Myocyte (in vitro differentiated cells): ENCODE measurements at regions not wholly inside any gene's neighbourhood (a gene's known extent, or its start where the extent isn't known, plus 50 kb on each side); places are given as distances from the start of the nearest gene placed in this dataset.

ENCODE experiments used
- DNase-seq: peaks from one replicate; pipeline ENCODE4 v3.0.0-alpha.2; 2012; ENCODE audit warnings: low read depth

GRCh38 chr13:92938486-92939020 lies 288.1 kb upstream of the GPC6 start:
- no peak for DNase-seq

- DNase-seq: no peak
These were observed 285.4 kb upstream of the GPC6 start for GRCh38 chr13:92941167-92941566.

GRCh38 chr13:92947770-92948434 lies 278.7 kb upstream of the GPC6 start:
- no peak for DNase-seq

- no peak for DNase-seq
These were observed 275.8 kb upstream of the GPC6 start for GRCh38 chr13:92950771-92951170.

GRCh38 chr13:92951273-92951890 lies 275.2 kb upstream of the GPC6 start:
- no peak for DNase-seq

- no peak for DNase-seq
These were observed 274.4 kb upstream of the GPC6 start for GRCh38 chr13:92952161-92952560.

GRCh38 chr13:92954746-92955145 lies 271.9 kb upstream of the GPC6 start:
- no peak for DNase-seq

DNA sequence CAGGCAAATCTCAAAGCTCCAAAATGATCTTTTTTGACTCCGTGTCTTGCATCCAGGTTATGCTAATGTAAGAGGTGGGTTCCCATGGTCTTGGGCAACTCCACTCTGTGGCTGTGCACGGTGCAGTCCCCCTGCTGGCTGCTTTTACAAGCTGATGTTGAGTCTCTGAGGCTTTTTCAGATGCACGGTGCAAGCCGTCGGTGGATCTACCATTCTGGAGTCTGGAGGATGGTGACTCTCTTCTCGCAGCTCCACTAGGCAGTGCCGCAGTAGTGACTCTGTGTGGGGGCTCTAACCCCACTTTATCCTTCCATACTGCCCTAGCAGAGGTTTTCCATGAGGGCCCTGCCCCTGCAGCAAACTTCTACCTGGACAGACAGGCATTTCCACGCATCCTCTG lies 266.8 kb upstream of the GPC6 start:
- DNase-seq: no peak

DNA sequence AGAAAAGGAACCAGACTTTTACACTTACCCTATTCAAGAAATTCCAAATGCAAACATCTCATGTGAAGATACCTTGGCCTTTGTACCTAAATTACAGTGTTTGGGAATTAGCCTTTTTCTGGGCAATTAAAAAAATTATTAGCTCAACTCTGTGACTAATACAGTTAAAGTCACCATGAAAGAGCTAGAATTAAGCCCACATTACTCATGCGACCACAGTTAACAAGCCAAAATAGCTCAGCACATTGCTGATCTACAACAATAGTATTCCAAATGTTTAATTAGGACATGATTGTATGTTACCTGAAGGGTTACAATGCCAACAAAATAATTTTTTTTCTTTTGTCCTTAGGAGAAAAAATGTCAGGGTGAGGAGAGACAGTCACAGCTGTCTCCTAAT lies 263.6 kb upstream of the GPC6 start:
- peak; percentile 54 for DNase-seq

- DNase-seq: no peak
These were observed 260.3 kb upstream of the GPC6 start for GRCh38 chr13:92966341-92966740.

DNA sequence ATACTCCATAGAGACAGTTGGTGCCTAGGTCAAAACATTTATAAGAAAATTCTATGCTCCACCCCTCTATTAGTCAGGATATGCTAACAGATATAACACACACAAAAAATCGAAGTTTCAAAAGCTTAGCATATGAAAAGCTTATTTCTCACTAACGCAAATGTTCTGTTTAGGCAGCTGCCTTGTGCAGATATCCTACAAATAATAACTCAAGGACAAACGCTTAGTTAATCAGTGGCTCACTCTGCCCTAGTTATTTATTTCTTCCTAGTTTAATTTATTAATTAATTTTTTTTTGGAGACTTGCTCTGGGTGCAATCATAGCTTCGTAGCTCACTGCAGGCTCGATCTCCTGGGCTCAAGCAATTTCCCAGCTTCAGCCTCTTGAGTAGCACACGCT lies 259.7 kb upstream of the GPC6 start:
- DNase-seq: no peak

DNA sequence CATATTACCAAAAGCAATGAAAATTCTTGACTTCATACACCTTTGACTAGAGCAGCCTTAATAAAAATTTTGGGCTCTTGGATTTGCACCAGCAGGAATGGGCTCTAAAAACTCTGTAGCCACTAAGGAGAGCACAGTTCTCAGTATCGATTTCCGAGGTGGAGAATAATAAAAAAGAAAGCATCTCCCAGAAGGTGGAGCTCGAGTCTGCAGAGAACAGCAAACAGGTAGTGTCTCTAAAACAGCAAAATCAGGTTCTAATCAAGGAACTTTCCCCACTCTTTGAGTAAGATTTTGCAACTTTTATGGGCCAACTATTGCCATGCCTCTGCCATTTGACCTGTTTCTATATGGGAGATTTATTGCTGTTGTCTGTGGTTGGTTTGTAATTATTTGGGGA lies 258.7 kb upstream of the GPC6 start:
- peak; percentile 42 for DNase-seq

DNA sequence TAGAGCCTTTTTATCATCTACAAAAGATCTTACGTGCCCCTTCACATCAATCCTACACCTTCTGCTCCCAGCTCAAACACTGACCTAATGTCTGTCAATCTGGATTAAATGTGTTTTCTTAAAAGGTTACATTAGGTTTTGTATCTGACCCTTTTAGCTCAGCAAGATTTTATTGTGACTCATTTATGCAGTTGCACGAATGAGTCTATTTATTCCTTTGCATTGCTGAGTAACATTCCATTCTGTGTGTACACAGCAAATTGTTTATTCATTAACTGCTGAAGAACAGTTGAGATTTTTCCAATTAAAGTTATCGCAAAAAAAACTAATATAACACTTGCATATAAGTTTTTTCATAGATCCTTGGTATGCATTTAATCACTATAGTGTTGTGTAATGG lies 253.9 kb upstream of the GPC6 start:
- DNase-seq: no peak

DNA sequence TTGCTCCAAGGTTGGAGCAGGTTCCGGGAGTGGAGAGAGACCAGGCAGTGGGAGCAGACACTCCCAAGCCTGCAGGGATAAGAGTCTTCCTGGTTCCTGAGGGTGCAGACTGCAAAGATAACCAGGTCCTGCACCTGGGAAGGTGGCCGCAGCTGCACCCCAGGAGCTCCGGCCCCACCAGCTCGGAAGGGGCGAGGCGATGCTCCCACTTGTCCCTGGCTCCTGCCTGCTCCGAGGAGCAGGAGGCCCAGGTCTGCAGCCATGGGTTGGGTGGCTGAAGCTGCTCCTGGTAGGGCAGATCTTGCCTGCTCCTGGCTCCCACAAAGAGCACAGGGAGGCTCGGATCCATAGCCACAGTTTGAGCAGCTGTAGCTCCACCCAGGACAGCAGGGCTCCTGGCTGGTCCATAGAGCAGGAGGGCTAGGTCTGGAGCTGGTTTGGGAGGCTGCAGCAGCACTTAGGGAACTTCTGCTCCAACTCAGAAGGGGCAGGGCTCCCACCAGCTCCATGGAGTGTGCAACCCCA lies 251.6 kb upstream of the GPC6 start:
- no peak for DNase-seq

- DNase-seq: no peak
These were observed 249.9 kb upstream of the GPC6 start for GRCh38 chr13:92976657-92977056.

- DNase-seq: no peak
These were observed 242.5 kb upstream of the GPC6 start for GRCh38 chr13:92984151-92984550.

DNA sequence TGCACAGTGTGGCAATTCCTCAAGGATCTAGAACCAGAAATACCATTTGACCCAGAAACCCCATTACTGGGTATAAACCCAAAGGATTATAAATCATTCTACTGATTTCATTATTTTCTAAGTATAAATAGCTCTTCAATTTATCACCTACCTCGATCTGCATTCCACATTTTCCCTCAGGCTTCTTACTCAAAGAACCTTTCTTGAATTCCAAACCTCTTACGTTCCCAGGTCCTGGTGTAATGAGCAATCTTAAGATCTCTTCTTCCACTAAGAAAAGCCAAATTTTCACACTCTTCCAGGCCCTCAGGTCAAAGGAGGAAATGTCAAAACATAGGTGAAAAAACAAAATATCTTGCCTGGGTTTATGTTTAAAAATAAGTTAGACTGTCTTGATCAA lies 237.3 kb upstream of the GPC6 start:
- DNase-seq: no peak

- peak; percentile 62 for DNase-seq
These were observed 234.9 kb upstream of the GPC6 start for GRCh38 chr13:92991692-92992091.

GRCh38 chr13:92994056-92994455 lies 232.6 kb upstream of the GPC6 start:
- no peak for DNase-seq

DNA sequence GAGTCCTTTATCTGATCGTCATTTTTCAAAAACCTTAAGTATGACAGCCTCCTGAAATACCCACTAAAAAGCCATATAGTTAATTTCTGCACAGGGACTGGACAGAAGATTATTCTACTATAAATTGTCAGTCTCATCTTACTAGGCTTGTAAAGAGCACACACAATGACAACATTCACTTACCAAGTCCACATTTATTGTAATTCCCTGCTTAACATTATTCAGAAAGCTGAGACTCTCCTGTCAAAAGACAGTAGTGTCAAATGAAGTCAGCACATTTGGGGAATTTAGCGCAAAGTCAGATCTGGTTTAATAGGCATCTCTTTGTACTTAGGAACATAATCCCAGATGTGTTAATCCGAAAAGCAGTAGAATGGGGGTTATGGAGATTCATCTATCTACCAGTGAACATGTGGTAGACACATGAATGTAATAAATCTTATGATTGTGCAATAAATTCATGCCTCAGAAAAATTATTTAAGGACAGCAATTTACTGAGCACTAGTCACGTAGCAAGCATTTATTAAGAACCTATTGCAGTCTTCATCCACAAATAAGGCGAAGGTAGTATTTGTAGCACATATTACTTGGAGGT lies 224.6 kb upstream of the GPC6 start:
- peak; percentile 16 for DNase-seq

- peak; percentile 49 for DNase-seq
These were observed 223.1 kb upstream of the GPC6 start for GRCh38 chr13:93003531-93003930.

- no peak for DNase-seq
These were observed 221.7 kb upstream of the GPC6 start for GRCh38 chr13:93004919-93005318.
